HepG2 (cell line): ENCODE measurements at regions not wholly inside any gene's neighbourhood (a gene's known extent, or its start where the extent isn't known, plus 50 kb on each side); places are given as distances from the start of the nearest gene placed in this dataset.

Experiments used
- ATF3 ChIP-seq: sonication (generic); formaldehyde crosslinking; IDR thresholded peaks from 2 replicates; pipeline ENCODE4 v1.4.0; 2020; ENCODE audit warnings: missing genetic modification reagents
- CEBPB ChIP-seq: IDR thresholded peaks from 2 replicates; pipeline ENCODE4 v1.6.1; 2011; ENCODE audit warnings: low read depth, low read length, improper control_type of control experiment, borderline replicate concordance
- CTCF ChIP-seq: sonication (generic); formaldehyde crosslinking; IDR thresholded peaks from 2 replicates; pipeline ENCODE4 v1.5.0; 2020; ENCODE audit warnings: mild to moderate bottlenecking, missing genetic modification reagents, moderate library complexity
- JUND ChIP-seq: sonication (generic); formaldehyde crosslinking; IDR thresholded peaks from 2 replicates; pipeline ENCODE4 v1.8.0; 2022; ENCODE audit warnings: mild to moderate bottlenecking, missing genetic modification reagents
- KLF6 ChIP-seq: IDR thresholded peaks from 2 replicates; pipeline ENCODE4 v1.8.0; 2016; ENCODE audit warnings: missing biosample characterization, missing genetic modification reagents
- MBD4 ChIP-seq: IDR thresholded peaks from 2 replicates; pipeline ENCODE4 v1.6.1; 2012; ENCODE audit warnings: low read length, inconsistent platforms, borderline replicate concordance
- POLR2A ChIP-seq, 2 experiments: IDR thresholded peaks; 2 replicates each; pipeline ENCODE4 v1.6.1; 2011; ENCODE audit warnings: low read depth in 2 of 2, low read length in 2 of 2, mild to moderate bottlenecking in 1 of 2, moderate library complexity in 1 of 2; ENCODE audit not compliant: insufficient read depth in 1 of 2
- SP2 ChIP-seq: sonication (generic); formaldehyde crosslinking; IDR thresholded peaks from 2 replicates; pipeline ENCODE4 v1.5.1; 2020; ENCODE audit warnings: mild to moderate bottlenecking, missing genetic modification reagents
- TARDBP ChIP-seq: sonication (generic); formaldehyde crosslinking; IDR thresholded peaks from 2 replicates; pipeline ENCODE4 v1.8.0; 2022; ENCODE audit warnings: mild to moderate bottlenecking, missing genetic modification reagents
- ZBTB1 ChIP-seq: sonication (generic); formaldehyde crosslinking; IDR thresholded peaks from 2 replicates; pipeline ENCODE4 v1.4.0; 2020; ENCODE audit warnings: missing genetic modification reagents, borderline replicate concordance
- ZFP36L1 ChIP-seq: sonication (generic); formaldehyde crosslinking; IDR thresholded peaks from 2 replicates; pipeline ENCODE4 v1.8.0; 2022; ENCODE audit warnings: mild to moderate bottlenecking, missing genetic modification reagents, moderate library complexity
- ZNF24 ChIP-seq: fragments of 450-650 bp; IDR thresholded peaks from 2 replicates; pipeline ENCODE4 v1.6.1; 2017; ENCODE audit warnings: antibody characterized with exemption, mild to moderate bottlenecking
- ZNF512 ChIP-seq: sonication (generic); formaldehyde crosslinking; IDR thresholded peaks from 2 replicates; pipeline ENCODE4 v1.4.0; 2020; ENCODE audit warnings: mild to moderate bottlenecking, missing genetic modification reagents
- ZNF614 ChIP-seq: IDR thresholded peaks from 2 replicates; pipeline ENCODE4 v1.6.1; 2018; ENCODE audit warnings: missing biosample characterization, missing genetic modification reagents, inconsistent platforms, borderline replicate concordance

- TF ChIP-seq POLR2A (IDR thresholded peaks at IDR 0.05; ENCODE audit: insufficient read depth in 1 of 2, low read depth in 2 of 2, low read length in 2 of 2): no peak
- no peak for TF ChIP-seq JUND (CRISPR knock-in tag)
- TF ChIP-seq ZFP36L1 (CRISPR knock-in tag): no peak
- no peak for TF ChIP-seq ZBTB1
- TF ChIP-seq ZNF24: no peak
- TF ChIP-seq ATF3 (CRISPR knock-in tag): no peak
- no peak for TF ChIP-seq CTCF (CRISPR knock-in tag)
- no peak for TF ChIP-seq CEBPB
- no peak for TF ChIP-seq TARDBP (CRISPR knock-in tag)
- no peak for TF ChIP-seq ZNF614 (CRISPR knock-in tag)
- TF ChIP-seq SP2 (CRISPR knock-in tag): no peak
- TF ChIP-seq KLF6: no peak
- no peak for TF ChIP-seq ZNF512 (CRISPR knock-in tag)
- no peak for TF ChIP-seq MBD4
Observed at GRCh38 chr14:83714151-83714550, 1815.8 kb upstream of the FLRT2 start.
